Endothelial cell of umbilical vein (primary cell): ENCODE measurements at regions not wholly inside any gene's neighbourhood (a gene's known extent, or its start where the extent isn't known, plus 50 kb on each side); places are given as distances from the start of the nearest gene placed in this dataset.

Source experiments
- BruUV-seq: library from RNA; stranded (reverse); fragments of 400-500 nt; replicated peaks from 2 replicates; lab custom pipeline; 2021; lab: Mats Ljungman, UMichigan
- CTCF ChIA-PET: fragments of 300-600, 350-600 bp; sonication (Branson Sonifier 250); formaldehyde crosslinking; loops from one replicate; lab custom pipeline; 2021; ENCODE audit warnings: antibody characterized with exemption, inconsistent platforms; lab: Charles Lee
- POLR2A ChIA-PET: fragments of 300-600, 350-600 bp; sonication (Branson Sonifier 250); formaldehyde crosslinking; loops from one replicate; lab custom pipeline; 2021; ENCODE audit warnings: antibody characterized with exemption, inconsistent platforms; lab: Charles Lee
- DNase-seq: peaks from one replicate; pipeline ENCODE4 v3.0.0-alpha.2; 2011; ENCODE audit warnings: low read depth, low spot score
- FAIRE-seq: peaks from 2 replicates; lab custom pipeline; 2011; peaks lifted over from hg19 to GRCh38; lab: Jason Lieb, UNC
- H2AFZ ChIP-seq: 2 replicates; pipeline ENCODE4 v1.6.0; 2012; ENCODE audit warnings: low read depth, low read length, control low read depth, inconsistent platforms
- H3K27ac ChIP-seq: 2 replicates; pipeline ENCODE4 v1.5.1; 2011; ENCODE audit warnings: low read depth, mild to moderate bottlenecking, control low read depth, low read length, moderate library complexity; ENCODE audit not compliant: insufficient read depth
- H3K27me3 ChIP-seq, 2 experiments: 2 replicates each; pipeline versions ENCODE4 v1.6.0 to v1.6.1; 2011; ENCODE audit warnings: low read length in 2 of 2, mixed read lengths in 1 of 2; ENCODE audit not compliant: control insufficient read depth in 2 of 2, insufficient read depth in 2 of 2
- H3K36me3 ChIP-seq, 2 experiments: 2 replicates in 1 of 2; 3 replicates in 1 of 2; pipeline ENCODE4 v1.5.1; 2011; ENCODE audit warnings: low read length in 2 of 2, mild to moderate bottlenecking in 1 of 2, moderate library complexity in 1 of 2; ENCODE audit not compliant: control insufficient read depth in 2 of 2, insufficient read depth in 2 of 2; ENCODE audit errors: extremely low read depth in 1 of 2
- H3K4me1 ChIP-seq: 3 replicates; pipeline ENCODE4 v1.5.1; 2011; ENCODE audit warnings: mild to moderate bottlenecking, low read length; ENCODE audit not compliant: control insufficient read depth, insufficient read depth; ENCODE audit errors: extremely low read depth
- H3K4me2 ChIP-seq: 2 replicates; pipeline ENCODE4 v1.6.1; 2011; ENCODE audit warnings: low read length, control low read depth, mixed read lengths; ENCODE audit not compliant: insufficient read depth
- H3K4me3 ChIP-seq, 3 experiments: fragments of 200-600 bp in 1 of 3; sonication (generic), shearing (Covaris generic) in 1 of 3; replicated peaks in 1 of 3; 2 replicates each; pipeline ENCODE4 v1.5.1; 2011 to 2016; ENCODE audit warnings: control low read depth in 3 of 3, low read length in 3 of 3, mild to moderate bottlenecking in 2 of 3, inconsistent platforms in 1 of 3, low read depth in 1 of 3, moderate library complexity in 1 of 3; ENCODE audit not compliant: insufficient read depth in 1 of 3
- H3K79me2 ChIP-seq: 2 replicates; pipeline ENCODE4 v1.6.0; 2012; ENCODE audit warnings: low read length, inconsistent platforms; ENCODE audit not compliant: control insufficient read depth, insufficient read depth
- H3K9ac ChIP-seq: replicated peaks from 2 replicates; pipeline ENCODE3; 2011; ENCODE audit warnings: low read length, control low read depth; ENCODE audit not compliant: insufficient read depth; ENCODE audit errors: extremely low read depth
- H3K9me1 ChIP-seq: replicated peaks from 3 replicates; pipeline ENCODE4 v1.6.0; 2011; ENCODE audit warnings: mild to moderate bottlenecking, low read length; ENCODE audit not compliant: control insufficient read depth, insufficient read depth; ENCODE audit errors: extremely low read depth
- H3K9me3 ChIP-seq: replicated peaks from 2 replicates; pipeline ENCODE4 v1.5.1; 2012; ENCODE audit warnings: low read length, inconsistent platforms; ENCODE audit not compliant: control insufficient read depth, insufficient read depth
- H4K20me1 ChIP-seq: replicated peaks from 2 replicates; pipeline ENCODE3; 2011; ENCODE audit warnings: mild to moderate bottlenecking, low read length; ENCODE audit not compliant: control insufficient read depth, insufficient read depth; ENCODE audit errors: extremely low read depth
- FOS ChIP-seq: IDR thresholded peaks from 2 replicates; pipeline ENCODE4 v1.6.1; 2011; ENCODE audit warnings: mild to moderate bottlenecking, low read length, moderate library complexity, borderline replicate concordance; ENCODE audit not compliant: insufficient read depth
- GATA2 ChIP-seq: IDR thresholded peaks from 2 replicates; pipeline ENCODE4 v1.7.0; 2011; ENCODE audit warnings: low read depth, mild to moderate bottlenecking, moderate library complexity, mixed read lengths, low read length; ENCODE audit not compliant: insufficient read length, insufficient read depth
- JUN ChIP-seq: IDR thresholded peaks from 2 replicates; pipeline ENCODE4 v1.6.1; 2011; ENCODE audit warnings: borderline replicate concordance, low read depth; ENCODE audit not compliant: insufficient read length, insufficient read depth
- MYC ChIP-seq: IDR thresholded peaks from one replicate; pipeline ENCODE4 v1.6.1; 2011; ENCODE audit warnings: mild to moderate bottlenecking, low read depth, low read length
- POLR2A ChIP-seq: IDR thresholded peaks from 2 replicates; pipeline ENCODE4 v1.6.1; 2012; ENCODE audit warnings: low read depth, mild to moderate bottlenecking, control low read depth, low read length
- POLR2AphosphoS5 ChIP-seq: IDR thresholded peaks from 2 replicates; pipeline ENCODE4 v1.6.1; 2012; ENCODE audit warnings: low read depth, mild to moderate bottlenecking, control low read depth, low read length, moderate library complexity; ENCODE audit not compliant: insufficient read depth
- dilution Hi-C: fragments of 300-500 bp; cut with MboI; formaldehyde crosslinking; loops from one replicate; pipeline ENCODE4 v1.15.0; 2019; ENCODE audit warnings: low sequenced_read_pairs; ENCODE audit not compliant: extremely low pct_ligation_motif_present
- intact Hi-C: fragments of 100-400 bp; cut with micrococcal nuclease; formaldehyde crosslinking; loops from one replicate; pipeline ENCODE4 v1.10.0; 2022
- TF ChIP-seq, protein P1 (sequence below): IDR thresholded peaks from 2 replicates; pipeline ENCODE4 v1.6.1; 2011; ENCODE audit not compliant: insufficient read depth, insufficient read length
- TF ChIP-seq, protein P2 (sequence below), 2 donors: IDR thresholded peaks; 1 replicate in 1 of 2; 2 replicates in 1 of 2; pipeline ENCODE4 v1.5.1; 2011; ENCODE audit warnings: low read length in 2 of 2, mild to moderate bottlenecking in 2 of 2, moderate library complexity in 2 of 2, control low read depth in 1 of 2, inconsistent platforms in 1 of 2, low read depth in 1 of 2; ENCODE audit not compliant: insufficient read depth in 1 of 2; ENCODE audit errors: extremely low read depth in 1 of 2

DNA sequence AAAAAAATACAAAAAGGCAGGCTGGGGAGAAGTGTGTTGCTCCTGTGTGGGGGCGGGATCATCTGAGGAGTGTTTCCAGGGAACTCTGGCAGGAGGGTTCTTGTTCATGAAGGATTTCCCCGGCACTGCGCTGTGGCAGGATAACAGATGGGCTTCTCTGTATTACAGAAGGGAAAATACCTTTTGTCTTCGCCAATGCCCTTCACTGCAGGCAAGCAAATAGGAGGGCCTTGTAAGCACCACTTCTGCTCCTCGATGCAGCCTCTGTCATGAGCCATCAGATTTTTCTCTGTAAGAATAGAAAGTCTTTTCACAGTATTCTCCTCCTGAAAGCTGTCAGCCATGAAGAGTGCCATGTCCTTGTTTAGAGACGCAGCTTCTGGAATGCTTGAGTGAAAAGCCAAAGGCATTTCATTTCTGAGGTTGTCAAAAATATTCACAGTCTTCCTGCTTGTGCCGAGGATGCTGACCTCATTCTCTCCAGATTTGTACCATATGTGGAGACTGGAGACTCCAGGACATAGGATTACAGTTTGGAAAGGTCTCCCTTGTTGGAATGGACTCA lies 294.0 kb downstream of the YTHDC2 start:
- BruUV-seq, result no TSS peak

More for the DNA sequence above, 294.0 kb downstream of the YTHDC2 start:
- Histone ChIP-seq H2AFZ (no peak overlapping the region), H3K9me3 (no peaks in the 10 kb centered on the region), H3K9ac (no peak overlapping the region), H3K9me1 (no peaks in the 10 kb centered on the region), H3K36me3 (no peaks in the 10 kb centered on the region), H3K27me3 (no peaks in the 10 kb centered on the region), H3K4me3 (no peak overlapping the region), H3K79me2 (no peaks in the 10 kb centered on the region), H3K4me2 (no peak overlapping the region), H3K27ac (no peak overlapping the region), H3K4me1 (peaks cover 14% of the 10 kb centered on the region), H4K20me1 (no peaks in the 10 kb centered on the region)
- intact Hi-C loops (loop anchor here (5.0 to 10.0 kb wide), 5 partner anchors 130 to 555 kb away; partner anchors contain the start of gene KCNN2), dilution Hi-C loops (no loop called here)
- ChIA-PET POLR2A (no interaction called here), CTCF (interaction anchor here (0.9 to 2.1 kb wide), 5 partner anchors 9 to 641 kb away, joined by 3 to 15 read pairs (median 6); no protein-coding TSS in a partner anchor)
- FAIRE-seq (no peak), DNase-seq (no peak)
- TF ChIP-seq, protein P1, sequence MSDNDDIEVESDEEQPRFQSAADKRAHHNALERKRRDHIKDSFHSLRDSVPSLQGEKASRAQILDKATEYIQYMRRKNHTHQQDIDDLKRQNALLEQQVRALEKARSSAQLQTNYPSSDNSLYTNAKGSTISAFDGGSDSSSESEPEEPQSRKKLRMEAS, result no peak
- TF ChIP-seq GATA2, result no peak
- TF ChIP-seq, protein P2, sequence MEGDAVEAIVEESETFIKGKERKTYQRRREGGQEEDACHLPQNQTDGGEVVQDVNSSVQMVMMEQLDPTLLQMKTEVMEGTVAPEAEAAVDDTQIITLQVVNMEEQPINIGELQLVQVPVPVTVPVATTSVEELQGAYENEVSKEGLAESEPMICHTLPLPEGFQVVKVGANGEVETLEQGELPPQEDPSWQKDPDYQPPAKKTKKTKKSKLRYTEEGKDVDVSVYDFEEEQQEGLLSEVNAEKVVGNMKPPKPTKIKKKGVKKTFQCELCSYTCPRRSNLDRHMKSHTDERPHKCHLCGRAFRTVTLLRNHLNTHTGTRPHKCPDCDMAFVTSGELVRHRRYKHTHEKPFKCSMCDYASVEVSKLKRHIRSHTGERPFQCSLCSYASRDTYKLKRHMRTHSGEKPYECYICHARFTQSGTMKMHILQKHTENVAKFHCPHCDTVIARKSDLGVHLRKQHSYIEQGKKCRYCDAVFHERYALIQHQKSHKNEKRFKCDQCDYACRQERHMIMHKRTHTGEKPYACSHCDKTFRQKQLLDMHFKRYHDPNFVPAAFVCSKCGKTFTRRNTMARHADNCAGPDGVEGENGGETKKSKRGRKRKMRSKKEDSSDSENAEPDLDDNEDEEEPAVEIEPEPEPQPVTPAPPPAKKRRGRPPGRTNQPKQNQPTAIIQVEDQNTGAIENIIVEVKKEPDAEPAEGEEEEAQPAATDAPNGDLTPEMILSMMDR (IDR thresholded peaks at IDR 0.05; ENCODE audit: extremely low read depth in 1 of 2, insufficient read depth in 1 of 2, low read depth in 1 of 2, low read length in 2 of 2), result no peak
- TF ChIP-seq POLR2AphosphoS5, result no peak
- no peak for TF ChIP-seq FOS
- no peak for TF ChIP-seq JUN
- no peak for TF ChIP-seq POLR2A
- TF ChIP-seq MYC, result no peak
